ENCODE measurements at regions not wholly inside any gene's neighbourhood (a gene's known extent, or its start where the extent isn't known, plus 50 kb on each side); places are given as distances from the start of the nearest gene placed in this dataset.

DNA sequence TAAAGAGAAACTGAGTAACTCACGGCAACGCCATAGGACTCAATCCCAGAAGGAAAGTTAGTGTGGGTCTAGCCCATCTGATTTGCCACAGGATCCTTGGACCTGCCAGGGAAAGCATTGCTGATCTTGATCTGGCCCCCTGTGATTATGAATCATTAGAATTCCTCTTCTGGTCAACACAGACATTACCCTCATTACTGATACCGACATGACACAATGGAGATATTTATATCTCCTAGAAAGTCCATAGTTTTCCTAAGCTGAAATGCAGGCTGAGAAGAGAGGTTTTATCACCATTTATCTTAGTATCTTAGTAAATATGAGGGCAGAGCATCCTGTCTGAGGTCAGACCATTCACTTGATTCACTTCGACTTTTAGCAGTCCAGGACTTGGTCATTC is 75.5 kb upstream of the CCDC68 start:
- no peak for DNase-seq

DNA sequence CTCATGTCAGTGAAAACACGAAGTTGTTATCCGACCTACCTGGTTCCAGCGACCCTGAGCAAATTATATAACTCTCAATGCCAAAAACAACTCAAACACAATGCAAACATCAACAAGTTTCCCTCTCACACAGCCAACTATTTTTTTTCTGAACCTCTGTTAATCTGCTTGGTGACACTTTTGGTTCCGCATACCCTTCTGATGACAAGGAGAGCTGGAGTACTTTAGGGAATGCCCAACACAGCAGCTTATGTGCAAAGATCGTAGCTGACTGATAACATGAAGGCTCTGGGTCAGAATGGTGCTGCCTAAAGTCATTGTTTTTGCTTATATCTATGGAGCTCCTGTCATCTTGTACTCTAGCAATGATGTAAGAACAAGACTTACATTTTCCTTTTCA is 72.7 kb upstream of the CCDC68 start:
- no peak for DNase-seq

DNA sequence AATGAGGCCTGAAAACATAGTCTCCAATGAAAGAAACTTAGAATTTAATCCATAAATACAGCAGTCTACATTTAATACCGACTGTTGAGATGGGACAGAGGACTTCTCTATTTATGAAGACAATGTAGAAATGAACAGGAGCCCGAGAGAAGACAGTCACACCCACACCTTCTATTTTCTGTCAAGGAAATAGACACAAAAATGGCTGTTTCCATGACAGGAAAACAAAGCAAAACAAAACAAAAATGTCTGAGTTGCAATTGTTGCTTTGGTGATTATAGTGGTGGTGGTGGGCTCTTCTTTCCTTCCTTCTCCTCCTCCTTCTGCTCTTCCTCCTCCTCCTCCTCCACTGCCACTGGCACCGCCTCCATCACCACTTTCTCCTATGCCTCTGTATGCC is 72.3 kb upstream of the CCDC68 start:
- DNase-seq = no peak

DNA sequence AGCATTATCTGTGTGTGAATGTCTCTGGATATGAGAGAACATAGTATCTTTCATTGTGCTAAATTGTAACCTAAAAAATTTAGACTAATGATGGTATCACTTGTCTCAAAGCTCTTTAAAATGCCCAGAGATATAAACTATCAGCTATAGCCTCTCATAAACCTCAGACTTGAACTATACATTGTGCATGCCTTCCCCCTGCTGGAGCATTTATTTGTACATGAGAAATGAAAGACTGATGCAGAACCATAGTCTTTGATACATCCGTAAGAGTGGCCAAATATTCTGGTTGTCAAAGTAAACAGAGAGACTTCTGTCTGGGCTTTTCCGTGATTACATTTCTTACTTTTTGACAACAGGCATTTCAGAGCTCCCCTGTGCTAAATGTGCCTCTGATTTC is 71.9 kb upstream of the CCDC68 start:
- no peak for DNase-seq

DNA sequence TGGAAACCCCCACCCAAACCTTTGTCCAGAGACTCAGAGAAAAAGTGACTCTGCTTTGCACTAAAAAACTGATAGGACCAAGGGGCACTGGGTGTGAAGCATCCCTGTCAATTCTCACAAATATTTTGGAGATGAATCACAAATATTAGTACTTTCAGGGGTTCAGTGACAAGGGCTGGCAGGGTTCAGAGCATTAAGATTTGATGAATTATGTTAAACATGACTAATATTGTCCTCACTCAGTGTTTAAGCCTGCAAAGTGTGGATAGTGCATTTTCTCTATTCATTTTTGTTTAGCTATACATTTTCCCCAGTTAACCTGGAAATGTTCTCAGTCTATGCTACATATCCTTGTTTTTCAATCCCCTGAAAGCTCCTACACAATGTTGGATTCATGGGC is 65.3 kb upstream of the CCDC68 start:
- DNase-seq = no peak

DNA sequence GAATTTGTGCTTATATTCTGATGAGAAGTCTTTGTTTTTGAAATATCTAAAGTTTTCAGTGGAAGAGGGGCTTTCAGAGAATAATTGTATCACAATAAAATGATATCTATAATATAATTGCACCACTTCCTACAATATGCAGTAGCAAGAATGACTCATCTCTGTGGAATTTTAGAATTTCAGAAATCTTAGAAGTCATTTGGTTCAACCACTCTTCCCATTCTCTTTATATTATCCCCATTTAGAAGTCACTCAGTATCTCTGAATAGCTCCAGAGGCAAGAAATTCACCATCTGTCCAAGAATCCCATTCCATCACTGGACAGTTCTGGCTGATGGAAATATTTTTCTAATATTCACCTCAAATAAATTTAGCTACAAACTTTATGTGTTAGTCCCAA is 59.3 kb upstream of the CCDC68 start:
- DNase-seq = no peak

DNA sequence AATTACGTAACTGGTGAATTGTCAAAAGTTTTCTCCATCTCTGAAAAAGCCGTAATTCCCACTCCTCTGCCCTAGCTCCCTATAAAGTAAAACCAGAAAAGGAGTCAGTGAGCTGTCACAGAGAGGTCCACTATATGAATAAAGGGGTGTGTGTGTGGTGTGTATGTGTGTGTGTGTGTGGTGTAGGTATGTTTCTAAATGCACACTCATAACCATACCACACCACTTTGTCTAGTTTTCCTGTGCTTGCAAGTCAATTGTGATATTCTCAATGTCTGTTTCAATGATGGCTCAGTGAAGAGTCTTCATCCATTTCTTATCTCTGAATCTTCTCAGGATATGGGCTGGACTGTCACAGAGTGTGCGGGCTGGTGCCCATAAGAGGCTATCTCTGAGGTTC is 54.8 kb upstream of the CCDC68 start:
- DNase-seq = no peak

DNA sequence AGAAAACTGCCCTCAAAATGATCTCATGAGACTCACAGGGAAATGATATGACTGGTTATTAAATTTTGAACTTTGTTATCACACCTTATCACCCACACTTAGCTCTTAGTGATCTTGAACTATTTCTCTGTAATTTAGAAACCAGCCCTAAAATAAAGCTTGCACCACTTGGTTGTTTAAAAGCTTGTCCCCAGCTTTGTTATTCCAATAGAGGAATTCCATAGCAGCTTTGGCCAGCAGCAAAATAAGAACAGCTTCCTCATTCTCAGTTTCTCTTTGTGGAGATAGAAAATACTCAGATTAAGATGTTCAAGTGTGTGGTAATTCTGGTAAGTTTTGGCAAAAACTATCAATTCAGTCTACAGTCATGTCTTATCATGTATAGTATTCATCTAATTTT is 54.4 kb upstream of the CCDC68 start:
- no peak for DNase-seq

DNA sequence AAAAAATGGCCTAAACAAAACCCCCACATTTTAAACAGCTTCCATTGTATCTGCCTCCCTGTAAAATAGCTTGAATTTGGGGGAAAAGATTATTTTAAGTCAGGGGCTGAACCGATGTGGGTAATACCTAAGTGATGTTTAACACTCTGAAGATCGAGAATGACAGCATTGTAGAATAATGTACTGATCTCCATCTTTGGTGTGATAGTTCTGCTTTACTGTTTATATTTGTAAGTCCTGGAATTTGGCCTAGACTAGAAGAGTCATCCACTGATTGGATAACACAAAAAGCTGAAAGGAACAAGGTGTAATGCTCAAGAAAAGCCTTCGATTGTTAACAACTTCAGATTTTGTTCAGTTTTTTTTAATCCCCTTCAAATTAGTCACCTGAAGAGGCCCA is 53.8 kb upstream of the CCDC68 start:
- DNase-seq = no peak

DNA sequence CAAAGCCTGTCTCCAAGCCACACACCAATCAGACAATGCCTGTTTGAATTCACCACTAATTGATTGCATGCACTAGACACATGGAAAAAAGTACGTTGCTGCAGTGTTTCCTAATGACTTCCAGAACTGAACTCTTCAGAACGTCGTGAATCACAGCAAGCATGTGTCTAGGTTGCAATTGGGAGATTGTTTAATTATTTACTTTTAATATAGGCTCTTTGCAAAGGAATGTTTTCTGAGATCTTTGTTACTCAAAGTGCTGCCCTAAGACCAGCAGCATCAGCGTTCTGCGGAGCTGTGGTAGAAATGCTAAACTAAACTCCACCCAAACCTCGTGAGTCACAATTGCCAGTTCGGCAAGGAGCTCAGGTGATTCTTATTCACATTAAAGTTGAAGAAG is 52.7 kb upstream of the CCDC68 start:
- no peak for DNase-seq
